ENCODE measurements at regions not wholly inside any gene's neighbourhood (a gene's known extent, or its start where the extent isn't known, plus 50 kb on each side); places are given as distances from the start of the nearest gene placed in this dataset.

DNA sequence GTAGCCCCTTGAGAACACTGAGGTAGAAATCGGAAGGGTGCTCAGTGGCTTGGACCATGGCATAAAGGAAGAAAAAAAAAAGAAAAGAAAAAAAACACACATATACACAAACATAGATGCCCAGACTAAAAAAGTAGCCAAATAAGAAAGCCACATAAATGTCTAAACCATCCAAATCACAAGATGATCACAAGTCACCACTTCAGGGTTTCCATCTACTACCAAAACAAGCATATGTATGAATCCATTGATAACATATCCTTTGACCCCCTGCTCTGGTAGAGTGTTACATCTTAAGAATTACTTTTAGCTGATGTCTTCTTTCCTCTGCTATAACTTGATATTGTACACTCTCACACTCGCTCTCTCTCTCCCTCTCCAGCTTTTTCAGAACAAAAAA is 245.9 kb downstream of the AHR start:
- intact Hi-C loops (cut with micrococcal nuclease; ENCODE audit: unreplicated experiment): no loop called here
- TF ChIP-seq, protein P1, sequence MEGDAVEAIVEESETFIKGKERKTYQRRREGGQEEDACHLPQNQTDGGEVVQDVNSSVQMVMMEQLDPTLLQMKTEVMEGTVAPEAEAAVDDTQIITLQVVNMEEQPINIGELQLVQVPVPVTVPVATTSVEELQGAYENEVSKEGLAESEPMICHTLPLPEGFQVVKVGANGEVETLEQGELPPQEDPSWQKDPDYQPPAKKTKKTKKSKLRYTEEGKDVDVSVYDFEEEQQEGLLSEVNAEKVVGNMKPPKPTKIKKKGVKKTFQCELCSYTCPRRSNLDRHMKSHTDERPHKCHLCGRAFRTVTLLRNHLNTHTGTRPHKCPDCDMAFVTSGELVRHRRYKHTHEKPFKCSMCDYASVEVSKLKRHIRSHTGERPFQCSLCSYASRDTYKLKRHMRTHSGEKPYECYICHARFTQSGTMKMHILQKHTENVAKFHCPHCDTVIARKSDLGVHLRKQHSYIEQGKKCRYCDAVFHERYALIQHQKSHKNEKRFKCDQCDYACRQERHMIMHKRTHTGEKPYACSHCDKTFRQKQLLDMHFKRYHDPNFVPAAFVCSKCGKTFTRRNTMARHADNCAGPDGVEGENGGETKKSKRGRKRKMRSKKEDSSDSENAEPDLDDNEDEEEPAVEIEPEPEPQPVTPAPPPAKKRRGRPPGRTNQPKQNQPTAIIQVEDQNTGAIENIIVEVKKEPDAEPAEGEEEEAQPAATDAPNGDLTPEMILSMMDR (conservative IDR thresholded peaks at IDR 0.05; ENCODE audit: low read depth, low read length): no peak
- TF ChIP-seq EZH2 (IDR thresholded peaks at IDR 0.05; ENCODE audit: borderline replicate concordance, low read depth, low read length, poor library complexity, severe bottlenecking): no peak
- ChIA-PET POLR2A (ENCODE audit: low non-redundant PET) (no interaction called here), CTCF (no interaction called here)
- no TSS peak for BruUV-seq (replicated peaks)
- Histone ChIP-seq H3K4me1 (ENCODE audit: insufficient read depth, low read length, poor library complexity, severe bottlenecking) (no peaks in the 10 kb centered on the region), H3K9me3 (ENCODE audit: low read depth, low read length, poor library complexity, severe bottlenecking) (no peaks in the 10 kb centered on the region), H3K27ac (ENCODE audit: low read depth, low read length, poor library complexity, severe bottlenecking) (no peak overlapping the region), H3K27me3 (replicated peaks; ENCODE audit: insufficient read depth, low read depth, low read length, poor library complexity) (no peaks in the 10 kb centered on the region), H3K4me3 (ENCODE audit: low read depth, low read length, poor library complexity, severe bottlenecking) (no peak overlapping the region), H3K36me3 (ENCODE audit: insufficient read depth, low read length, poor library complexity, severe bottlenecking) (no peaks in the 10 kb centered on the region)
- DNase-seq (ENCODE audit: low spot score): no peak

DNA sequence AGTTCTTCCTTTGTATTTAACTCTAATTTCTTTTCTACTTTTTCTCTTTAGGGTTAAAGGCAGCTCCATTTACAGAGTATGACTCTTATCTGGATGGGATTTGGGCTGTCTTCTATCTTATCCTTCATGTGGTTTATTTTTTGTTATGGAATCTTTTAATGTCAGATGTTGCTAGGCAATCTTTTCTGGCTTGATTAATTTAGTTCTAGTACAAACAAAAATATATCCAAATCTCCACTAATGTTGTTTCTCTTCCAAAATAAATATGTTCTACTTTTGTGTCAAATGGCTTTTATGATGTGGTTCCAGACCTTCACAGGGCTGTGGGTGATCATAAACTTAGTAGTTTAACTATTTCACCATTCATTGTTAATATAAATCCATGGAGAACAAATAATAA is 246.9 kb downstream of the AHR start:
- no peak for DNase-seq (ENCODE audit: low spot score)
- intact Hi-C loops (cut with micrococcal nuclease; ENCODE audit: unreplicated experiment): no loop called here
- Histone ChIP-seq H3K27me3 (replicated peaks; ENCODE audit: insufficient read depth, low read depth, low read length, poor library complexity) (no peaks in the 10 kb centered on the region), H3K4me1 (ENCODE audit: insufficient read depth, low read length, poor library complexity, severe bottlenecking) (no peaks in the 10 kb centered on the region), H3K9me3 (ENCODE audit: low read depth, low read length, poor library complexity, severe bottlenecking) (no peaks in the 10 kb centered on the region), H3K27ac (ENCODE audit: low read depth, low read length, poor library complexity, severe bottlenecking) (no peak overlapping the region), H3K4me3 (ENCODE audit: low read depth, low read length, poor library complexity, severe bottlenecking) (no peak overlapping the region), H3K36me3 (ENCODE audit: insufficient read depth, low read length, poor library complexity, severe bottlenecking) (no peaks in the 10 kb centered on the region)
- POLR2A ChIA-PET (ENCODE audit: low non-redundant PET): no interaction called here
- CTCF ChIA-PET: no interaction called here
- BruUV-seq (replicated peaks): no TSS peak
- TF ChIP-seq, protein P1 (conservative IDR thresholded peaks at IDR 0.05; ENCODE audit: low read depth, low read length): no peak
- TF ChIP-seq EZH2 (IDR thresholded peaks at IDR 0.05; ENCODE audit: borderline replicate concordance, low read depth, low read length, poor library complexity, severe bottlenecking): no peak

DNA sequence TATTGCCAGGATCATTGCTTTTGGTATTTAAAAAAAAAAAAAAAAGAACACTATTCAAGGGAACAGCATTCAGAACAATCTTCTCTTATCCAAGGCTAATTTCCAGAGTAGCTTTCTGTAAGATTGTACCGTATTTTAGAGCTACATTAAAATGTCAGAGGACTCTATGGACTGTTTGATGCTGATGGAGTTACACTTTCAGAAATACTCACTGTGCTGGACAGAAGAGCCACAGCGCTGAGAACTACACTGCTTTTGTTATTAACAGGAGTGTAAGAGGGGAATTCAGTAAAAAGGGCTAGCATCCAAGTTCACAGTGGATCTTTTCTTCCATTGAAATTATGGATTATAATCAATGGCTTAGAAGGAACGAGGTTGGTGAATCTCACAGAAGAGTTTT is 247.7 kb downstream of the AHR start:
- CTCF ChIA-PET: no interaction called here
- TF ChIP-seq EZH2 (IDR thresholded peaks at IDR 0.05; ENCODE audit: borderline replicate concordance, low read depth, low read length, poor library complexity, severe bottlenecking): no peak
- TF ChIP-seq, protein P1 (conservative IDR thresholded peaks at IDR 0.05; ENCODE audit: low read depth, low read length): no peak
- H3K27me3 ChIP-seq (replicated peaks; ENCODE audit: insufficient read depth, low read depth, low read length, poor library complexity): no peaks in the 10 kb centered on the region
- POLR2A ChIA-PET (ENCODE audit: low non-redundant PET): no interaction called here
- no peaks in the 10 kb centered on the region for H3K9me3 ChIP-seq (ENCODE audit: low read depth, low read length, poor library complexity, severe bottlenecking)
- no peak overlapping the region for H3K4me3 ChIP-seq (ENCODE audit: low read depth, low read length, poor library complexity, severe bottlenecking)
- no peak for DNase-seq (ENCODE audit: low spot score)
- no peak overlapping the region for H3K27ac ChIP-seq (ENCODE audit: low read depth, low read length, poor library complexity, severe bottlenecking)
- H3K4me1 ChIP-seq (ENCODE audit: insufficient read depth, low read length, poor library complexity, severe bottlenecking): no peaks in the 10 kb centered on the region
- intact Hi-C loops (cut with micrococcal nuclease; ENCODE audit: unreplicated experiment): no loop called here
- no TSS peak for BruUV-seq (replicated peaks)
- H3K36me3 ChIP-seq (ENCODE audit: insufficient read depth, low read length, poor library complexity, severe bottlenecking): no peaks in the 10 kb centered on the region
